HEK293 (cell line): ENCODE measurements at regions not wholly inside any gene's neighbourhood (a gene's known extent, or its start where the extent isn't known, plus 50 kb on each side); places are given as distances from the start of the nearest gene placed in this dataset.

Experiments
- CTCF ChIA-PET: fragments of 350-600 bp; formaldehyde crosslinking; extraction: SDS; loops from one replicate; lab custom pipeline; 2021; ENCODE audit warnings: antibody characterized with exemption; lab: Yijun Ruan, JAX
- POLR2A ChIA-PET: fragments of 300-600 bp; formaldehyde crosslinking; extraction: SDS; loops from one replicate; lab custom pipeline; 2020; ENCODE audit warnings: antibody characterized with exemption, inconsistent platforms; lab: Yijun Ruan, JAX
- H3K27ac ChIP-seq: fragments of 200-500 bp; sonication (Bioruptor generic); 2 replicates; pipeline ENCODE4 v1.5.1; 2014; ENCODE audit warnings: low read depth, low read length, control low read depth, inconsistent platforms; ENCODE audit errors: extremely low read depth
- H3K36me3 ChIP-seq, 2 experiments: fragments of 200-500 bp in 1 of 2; sonication (Bioruptor generic) in 1 of 2; 1 replicate in 1 of 2; 2 replicates in 1 of 2; pipeline ENCODE4 v1.5.1; 2014 to 2017; ENCODE audit warnings: inconsistent platforms in 2 of 2, low read length in 2 of 2; ENCODE audit not compliant: control insufficient read depth in 2 of 2, insufficient read depth in 1 of 2
- H3K4me1 ChIP-seq: fragments of 200-500 bp; sonication (Bioruptor generic); 2 replicates; pipeline ENCODE4 v1.5.1; 2014; ENCODE audit warnings: mild to moderate bottlenecking, low read length, inconsistent platforms; ENCODE audit not compliant: control insufficient read depth, insufficient read depth
- H3K4me3 ChIP-seq: 2 replicates; pipeline ENCODE4 v1.5.1; 2011; ENCODE audit warnings: low read depth, mild to moderate bottlenecking, control low read depth, low read length, moderate library complexity
- H3K9me3 ChIP-seq: fragments of 200-500 bp; sonication (Bioruptor generic); 2 replicates; pipeline ENCODE4 v1.5.1; 2014; ENCODE audit warnings: low read depth, low read length, inconsistent platforms; ENCODE audit not compliant: control insufficient read depth, insufficient read depth
- CTCF ChIP-seq: fragments of 450-650 bp; formaldehyde crosslinking; IDR thresholded peaks from 2 replicates; pipeline ENCODE4 v1.5.1; 2016; ENCODE audit warnings: missing biosample characterization, missing genetic modification characterization
- EGR2 ChIP-seq: fragments of 450-650 bp; formaldehyde crosslinking; IDR thresholded peaks from 2 replicates; pipeline ENCODE4 v1.5.1; 2016; ENCODE audit warnings: low read depth, missing biosample characterization, missing genetic modification characterization
- KLF1 ChIP-seq: fragments of 450-650 bp; formaldehyde crosslinking; IDR thresholded peaks from 2 replicates; pipeline ENCODE4 v1.5.1; 2016; ENCODE audit warnings: missing biosample characterization, missing genetic modification characterization
- MEIS1 ChIP-seq: sonication (generic); formaldehyde crosslinking; IDR thresholded peaks from 2 replicates; pipeline ENCODE4 v1.8.1; 2022; ENCODE audit warnings: missing genetic modification reagents, mild to moderate bottlenecking, borderline replicate concordance
- PRDM2 ChIP-seq: fragments of 450-650 bp; formaldehyde crosslinking; IDR thresholded peaks from 2 replicates; pipeline ENCODE4 v1.5.1; 2016; ENCODE audit warnings: missing biosample characterization, missing genetic modification characterization, borderline replicate concordance
- REPIN1 ChIP-seq: fragments of 450-650 bp; formaldehyde crosslinking; IDR thresholded peaks from 2 replicates; pipeline ENCODE4 v1.5.1; 2017; ENCODE audit warnings: missing biosample characterization, missing genetic modification characterization, low read depth
- SCRT2 ChIP-seq: fragments of 450-650 bp; formaldehyde crosslinking; IDR thresholded peaks from 2 replicates; pipeline ENCODE4 v1.5.1; 2016; ENCODE audit warnings: missing biosample characterization, missing genetic modification characterization
- SETDB1 ChIP-seq: IDR thresholded peaks from one replicate; pipeline ENCODE4 v1.6.1; 2017; ENCODE audit warnings: mild to moderate bottlenecking, low read length, moderate library complexity, mixed read lengths; ENCODE audit not compliant: insufficient read length
- ZBTB17 ChIP-seq: fragments of 450-650 bp; formaldehyde crosslinking; IDR thresholded peaks from 2 replicates; pipeline ENCODE4 v1.5.1; 2016; ENCODE audit warnings: missing biosample characterization, missing genetic modification characterization
- ZFHX2 ChIP-seq: fragments of 450-650 bp; formaldehyde crosslinking; conservative IDR thresholded peaks from 2 replicates; pipeline ENCODE4 v1.5.1; 2016; ENCODE audit warnings: missing biosample characterization, missing genetic modification characterization
- ZNF132 ChIP-seq: fragments of 450-650 bp; formaldehyde crosslinking; IDR thresholded peaks from 2 replicates; pipeline ENCODE4 v1.5.1; 2017; ENCODE audit warnings: missing biosample characterization, missing genetic modification characterization, borderline replicate concordance
- ZNF2 ChIP-seq: fragments of 450-650 bp; formaldehyde crosslinking; IDR thresholded peaks from 2 replicates; pipeline ENCODE4 v1.5.1; 2016; ENCODE audit warnings: missing biosample characterization, missing genetic modification characterization
- ZNF223 ChIP-seq: fragments of 450-650 bp; formaldehyde crosslinking; IDR thresholded peaks from 2 replicates; pipeline ENCODE4 v1.5.1; 2016; ENCODE audit warnings: missing biosample characterization, missing genetic modification characterization
- ZNF654 ChIP-seq: fragments of 450-650 bp; formaldehyde crosslinking; IDR thresholded peaks from 2 replicates; pipeline ENCODE4 v1.5.1; 2016; ENCODE audit warnings: low read depth, missing biosample characterization, missing genetic modification characterization
- ZNF660 ChIP-seq: fragments of 450-650 bp; IDR thresholded peaks from 2 replicates; pipeline ENCODE4 v1.5.1; 2018; ENCODE audit warnings: missing biosample characterization, mild to moderate bottlenecking, missing genetic modification characterization
- ZNF677 ChIP-seq: fragments of 450-650 bp; IDR thresholded peaks from 2 replicates; pipeline ENCODE4 v1.5.0; 2018; ENCODE audit warnings: missing biosample characterization, mild to moderate bottlenecking, missing genetic modification characterization, moderate library complexity
- ZNF837 ChIP-seq: fragments of 450-650 bp; formaldehyde crosslinking; IDR thresholded peaks from 2 replicates; pipeline ENCODE4 v1.5.1; 2016; ENCODE audit warnings: missing biosample characterization, missing genetic modification characterization
- ZSCAN30 ChIP-seq: fragments of 450-650 bp; IDR thresholded peaks from 2 replicates; pipeline ENCODE4 v1.5.1; 2018; ENCODE audit warnings: missing biosample characterization, mild to moderate bottlenecking, missing genetic modification characterization, moderate library complexity
- ZSCAN4 ChIP-seq: fragments of 450-650 bp; formaldehyde crosslinking; IDR thresholded peaks from 2 replicates; pipeline ENCODE4 v1.5.1; 2017; ENCODE audit warnings: missing biosample characterization, missing genetic modification characterization
- ZSCAN5A ChIP-seq: fragments of 450-650 bp; formaldehyde crosslinking; IDR thresholded peaks from 2 replicates; pipeline ENCODE4 v1.5.1; 2016; ENCODE audit warnings: missing biosample characterization, missing genetic modification characterization

GRCh38 chr7:135801877-135802276 lies 53.3 kb upstream of the FAM180A start:
- CTCF ChIA-PET, result interaction anchor here (0.8 to 2.7 kb wide), 14 partner anchors 11 to 380 kb away, joined by 3 to 24 read pairs (median 4); no protein-coding TSS in a partner anchor
- no peaks in the 10 kb centered on the region for H3K36me3 ChIP-seq
- H3K4me1 ChIP-seq, result no peaks in the 10 kb centered on the region
- no peak for TF ChIP-seq EGR2 (tag by site-specific recombination)
- TF ChIP-seq ZNF837 (tag by site-specific recombination), result no peak
- no peak for TF ChIP-seq SETDB1
- TF ChIP-seq ZNF132 (tag by site-specific recombination), result no peak
- TF ChIP-seq ZSCAN5A (tag by site-specific recombination), result no peak
- no peak for TF ChIP-seq MEIS1 (CRISPR knock-in tag)
- H3K9me3 ChIP-seq, result no peaks in the 10 kb centered on the region
- POLR2A ChIA-PET, result no interaction called here
- H3K4me3 ChIP-seq, result no peak overlapping the region
- H3K27ac ChIP-seq, result no peak overlapping the region

GRCh38 chr7:135801045-135801693 lies 52.6 kb upstream of the FAM180A start:
- Histone ChIP-seq H3K4me3 (no peak overlapping the region), H3K4me1 (no peaks in the 10 kb centered on the region), H3K27ac (no peak overlapping the region), H3K9me3 (no peaks in the 10 kb centered on the region), H3K36me3 (no peaks in the 10 kb centered on the region)
- ChIA-PET CTCF (interaction anchor here (0.6 to 2.7 kb wide), 32 partner anchors 10 to 1136 kb away, joined by 3 to 24 read pairs (median 3); no protein-coding TSS in a partner anchor), POLR2A (no interaction called here)
- TF ChIP-seq ZSCAN30 (tag by site-specific recombination) (0 out of 2 replicates have a peak, but pooled peaks have one; percentile 21), ZNF837 (tag by site-specific recombination) (no peak), SCRT2 (peak; percentile 75), ZNF654 (peak; percentile 99), ZSCAN4 (no peak), CTCF (tag by site-specific recombination) (peak; percentile 83), ZBTB17 (tag by site-specific recombination) (peak; percentile 45; the same call in 1 of the 2 replicates), ZNF677 (tag by site-specific recombination) (no peak), ZNF660 (tag by site-specific recombination) (0 out of 2 replicates have a peak, but pooled peaks have one; percentile 43), ZNF2 (tag by site-specific recombination) (peak; percentile 65)

- Histone ChIP-seq H3K9me3 (no peaks in the 10 kb centered on the region), H3K4me1 (no peaks in the 10 kb centered on the region), H3K4me3 (no peak overlapping the region), H3K36me3 (no peaks in the 10 kb centered on the region), H3K27ac (no peak overlapping the region)
- ChIA-PET POLR2A (no interaction called here), CTCF (interaction anchor here (0.6 to 2.7 kb wide), 30 partner anchors 9 to 1135 kb away, joined by 3 to 24 read pairs (median 3); no protein-coding TSS in a partner anchor)
- TF ChIP-seq PRDM2 (tag by site-specific recombination) (no peak), ZFHX2 (tag by site-specific recombination) (0 out of 2 replicates have a peak, but pooled peaks have one; percentile 39), KLF1 (tag by site-specific recombination) (no peak), ZNF223 (tag by site-specific recombination) (no peak), EGR2 (tag by site-specific recombination) (peak; percentile 15; the same call in 1 of the 2 replicates), REPIN1 (tag by site-specific recombination) (no peak)
These were observed 51.9 kb upstream of the FAM180A start for GRCh38 chr7:135800560-135800959.
